Kidney (tissue), 13 donors: ENCODE measurements at regions not wholly inside any gene's neighbourhood (a gene's known extent, or its start where the extent isn't known, plus 50 kb on each side); places are given as distances from the start of the nearest gene placed in this dataset.

Source experiments
- DNase-seq, 5 donors: peaks; one replicate each; pipeline ENCODE4 v3.0.0-alpha.2; 2013 to 2020
- FAIRE-seq: peaks from 2 replicates; lab custom pipeline; 2012; peaks lifted over from hg19 to GRCh38; lab: Jason Lieb, UNC
- H3K27ac ChIP-seq, 2 donors: one replicate each; pipeline ENCODE4 v1.7.0; 2013; ENCODE audit warnings: low read depth in 2 of 2, low read length in 2 of 2, inconsistent platforms in 1 of 2
- H3K27me3 ChIP-seq: one replicate; pipeline ENCODE4 v1.7.1; 2013; ENCODE audit warnings: low read length, inconsistent platforms; ENCODE audit not compliant: control insufficient read depth, insufficient read depth
- H3K36me3 ChIP-seq, 3 donors: one replicate each; pipeline versions ENCODE4 v1.7.0 to v1.7.1; 2013; ENCODE audit warnings: low read length in 3 of 3, control low read depth in 1 of 3, inconsistent platforms in 1 of 3; ENCODE audit not compliant: insufficient read depth in 3 of 3, control insufficient read depth in 2 of 3
- H3K4me1 ChIP-seq, 3 donors: one replicate each; pipeline versions ENCODE4 v1.7.0 to v1.7.1; 2013; ENCODE audit warnings: low read length in 3 of 3, inconsistent platforms in 1 of 3, low read depth in 1 of 3; ENCODE audit not compliant: control insufficient read depth in 2 of 3, insufficient read depth in 2 of 3
- H3K4me3 ChIP-seq, 3 donors: one replicate each; pipeline versions ENCODE4 v1.7.0 to v1.8.1; 2013; ENCODE audit warnings: low read length in 3 of 3, control low read depth in 1 of 3, inconsistent platforms in 1 of 3
- H3K9ac ChIP-seq, 3 donors: one replicate each; pipeline versions ENCODE4 v1.7.0 to v1.7.1; 2013; ENCODE audit warnings: low read length in 3 of 3, control low read depth in 1 of 3, inconsistent platforms in 1 of 3
- H3K9me3 ChIP-seq, 3 donors: one replicate each; pipeline versions ENCODE4 v1.7.0 to v1.7.1; 2013; ENCODE audit warnings: low read length in 3 of 3, control low read depth in 1 of 3, inconsistent platforms in 1 of 3; ENCODE audit not compliant: control insufficient read depth in 2 of 3, insufficient read depth in 1 of 3
- CTCF ChIP-seq: IDR thresholded peaks from 3 replicates; pipeline ENCODE4 v1.5.1; 2012; ENCODE audit warnings: mild to moderate bottlenecking, moderate library complexity, borderline replicate concordance; ENCODE audit not compliant: insufficient read depth; ENCODE audit errors: extremely low read depth
- intact Hi-C: fragments of 100-400 bp; cut with DNase I; formaldehyde crosslinking; loops from one replicate; pipeline ENCODE4 v1.11.1; 2022
- donor health status: control.
- donor health status: control.
- donor health status: control.
- donor health status: control.
- donor health status: control.
- donor health status: DM: yes; HTN: yes; CAD: no.
- donor health status: Normal renal cell carcinoma (clear cell type).

GRCh38 chr9:14546693-14547092, 146.5 kb downstream of the ZDHHC21 start:
- Histone ChIP-seq H3K4me3 (no peak overlapping the region), H3K9ac (no peak overlapping the region), H3K4me1 (no peaks in the 10 kb centered on the region), H3K36me3 (no peaks in the 10 kb centered on the region), H3K27me3 (no peaks in the 10 kb centered on the region), H3K9me3 (no peaks in the 10 kb centered on the region), H3K27ac (no peak overlapping the region)
- intact Hi-C loops, result no loop called here
- no peak for DNase-seq
- no peak for TF ChIP-seq CTCF
- no peak for FAIRE-seq

- Histone ChIP-seq H3K4me3 (no peak overlapping the region), H3K4me1 (no peaks in the 10 kb centered on the region), H3K36me3 (no peaks in the 10 kb centered on the region), H3K9ac (no peak overlapping the region), H3K27ac (no peak overlapping the region), H3K27me3 (no peaks in the 10 kb centered on the region), H3K9me3 (no peaks in the 10 kb centered on the region)
- intact Hi-C loops, result no loop called here
- FAIRE-seq (no peak), DNase-seq (no peak)
- no peak for TF ChIP-seq CTCF
Observed at GRCh38 chr9:14542071-14542470, 151.2 kb downstream of the ZDHHC21 start.

- intact Hi-C loops, result no loop called here
- no peak for TF ChIP-seq CTCF
- FAIRE-seq, result no peak
Observed at GRCh38 chr9:14538526-14538925, 154.7 kb downstream of the ZDHHC21 start.

More at GRCh38 chr9:14538526-14538925, 154.7 kb downstream of the ZDHHC21 start:
- no peak for DNase-seq
- no peaks in the 10 kb centered on the region for H3K9me3 ChIP-seq
- H3K4me3 ChIP-seq, result no peak overlapping the region
- H3K36me3 ChIP-seq, result no peaks in the 10 kb centered on the region
- no peak overlapping the region for H3K27ac ChIP-seq
- no peak overlapping the region for H3K9ac ChIP-seq
- H3K4me1 ChIP-seq, result no peaks in the 10 kb centered on the region
- no peaks in the 10 kb centered on the region for H3K27me3 ChIP-seq
